Lung (tissue), 11 donors: ENCODE measurements at regions not wholly inside any gene's neighbourhood (a gene's known extent, or its start where the extent isn't known, plus 50 kb on each side); places are given as distances from the start of the nearest gene placed in this dataset.

Experiments
- ATAC-seq: fragments of 200-7000 bp; cut with Tn5 transposase; one replicate; pipeline ENCODE4 v1.9.1; 2020; ENCODE audit warnings: moderate number of reproducible peaks; ENCODE audit not compliant: insufficient read depth, low FRiP score
- DNase-seq, 3 donors: peaks; one replicate each; pipeline ENCODE4 v3.0.0-alpha.2; 2013 to 2017
- H3K27ac ChIP-seq, 2 donors: one replicate each; pipeline ENCODE4 v1.5.1; 2013; ENCODE audit warnings: mild to moderate bottlenecking in 2 of 2, moderate library complexity in 2 of 2, control low read depth in 1 of 2, inconsistent platforms in 1 of 2, low read depth in 1 of 2, low read length in 1 of 2
- H3K27me3 ChIP-seq, 3 donors: one replicate each; pipeline ENCODE4 v1.5.1; 2013; ENCODE audit warnings: low read length in 2 of 3; ENCODE audit not compliant: control insufficient read depth in 3 of 3, insufficient read depth in 3 of 3
- H3K36me3 ChIP-seq, 4 donors: one replicate each; pipeline ENCODE4 v1.5.1; 2013; ENCODE audit warnings: low read length in 4 of 4, mild to moderate bottlenecking in 1 of 4, moderate library complexity in 1 of 4; ENCODE audit not compliant: control insufficient read depth in 4 of 4, insufficient read depth in 4 of 4
- H3K4me1 ChIP-seq, 5 donors: one replicate each; pipeline ENCODE4 v1.5.1; 2013; ENCODE audit warnings: low read length in 5 of 5, mild to moderate bottlenecking in 2 of 5, moderate library complexity in 1 of 5; ENCODE audit not compliant: control insufficient read depth in 5 of 5, insufficient read depth in 5 of 5
- H3K4me3 ChIP-seq: one replicate; pipeline ENCODE4 v1.5.1; 2013; ENCODE audit warnings: mild to moderate bottlenecking, control low read depth, moderate library complexity
- H3K9ac ChIP-seq, 2 donors: one replicate each; pipeline ENCODE4 v1.5.1; 2013; ENCODE audit warnings: low read length in 2 of 2, control low read depth in 1 of 2; ENCODE audit not compliant: insufficient read depth in 1 of 2
- H3K9me3 ChIP-seq, 4 donors: one replicate each; pipeline ENCODE4 v1.5.1; 2013; ENCODE audit warnings: low read length in 3 of 4, mild to moderate bottlenecking in 1 of 4, moderate library complexity in 1 of 4; ENCODE audit not compliant: control insufficient read depth in 4 of 4, insufficient read depth in 3 of 4
- CTCF ChIP-seq: IDR thresholded peaks from 2 replicates; pipeline ENCODE4 v1.5.1; 2012; ENCODE audit warnings: mild to moderate bottlenecking; ENCODE audit errors: control extremely low read depth, extremely low read depth
- WGBS, 2 donors: extraction: QIAGEN DNeasy Blood & Tissue Kit; methylation state at CpG; one replicate each; pipeline ENCODE4 v1.1.7; 2013; 5-methylcytosine and 5-hydroxymethylcytosine counted together
- donor health status: control.
- donor health status: control.
- donor health status: Bipolar disorder and iron deficiency.
- donor health status: healthy.
- donor health status: DM: yes; HTN: yes; CAD: no.

DNA sequence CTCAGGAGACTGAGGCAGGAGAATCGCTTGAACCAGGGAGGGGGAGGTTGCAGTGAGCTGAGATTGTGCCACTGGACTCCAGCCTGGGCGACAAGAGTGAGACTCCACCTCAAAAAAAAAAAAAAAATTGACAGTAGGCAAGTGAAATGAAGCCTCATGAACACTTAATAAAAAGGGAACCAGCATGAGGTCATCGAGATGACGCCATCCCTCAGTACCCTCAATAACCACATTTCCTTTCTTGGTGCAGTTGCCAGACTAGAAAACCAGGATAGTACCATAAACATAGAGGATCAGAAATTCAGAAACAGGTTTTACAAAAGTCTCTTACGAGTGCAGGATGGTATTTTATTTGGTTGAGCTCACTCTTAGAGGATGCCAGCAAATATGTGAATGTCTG, 584.1 kb downstream of the MAFB start:
- H3K9ac ChIP-seq: no peak overlapping the region
- peaks cover 0 to 6% (median 0%) of the 10 kb centered on the region in 5 donors for H3K4me1 ChIP-seq
- H3K36me3 ChIP-seq: no peaks in the 10 kb centered on the region
- H3K9me3 ChIP-seq: peaks cover 0 to 1% (median 0%) of the 10 kb centered on the region in 4 donors
- DNase-seq: no peak
- no peak for TF ChIP-seq CTCF
- no peak for ATAC-seq
- no peaks in the 10 kb centered on the region for H3K27me3 ChIP-seq
- 74 to 82% methylated on average over 5 of the region's 5 CpGs for WGBS, 2 donors
- H3K27ac ChIP-seq: no peak overlapping the region
- no peak overlapping the region for H3K4me3 ChIP-seq

GRCh38 chr20:40103420-40103819, 585.6 kb downstream of the MAFB start:
- WGBS, 2 donors: 89 to 92% methylated on average over 3 of the region's 3 CpGs
- Histone ChIP-seq H3K9me3 (peaks cover 0 to 1% (median 0%) of the 10 kb centered on the region in 4 donors), H3K9ac (no peak overlapping the region), H3K4me1 (no peaks in the 10 kb centered on the region), H3K4me3 (no peak overlapping the region), H3K27ac (no peak overlapping the region), H3K27me3 (no peaks in the 10 kb centered on the region), H3K36me3 (no peaks in the 10 kb centered on the region)
- DNase-seq (no peak), ATAC-seq (no peak)
- TF ChIP-seq CTCF: no peak

DNA sequence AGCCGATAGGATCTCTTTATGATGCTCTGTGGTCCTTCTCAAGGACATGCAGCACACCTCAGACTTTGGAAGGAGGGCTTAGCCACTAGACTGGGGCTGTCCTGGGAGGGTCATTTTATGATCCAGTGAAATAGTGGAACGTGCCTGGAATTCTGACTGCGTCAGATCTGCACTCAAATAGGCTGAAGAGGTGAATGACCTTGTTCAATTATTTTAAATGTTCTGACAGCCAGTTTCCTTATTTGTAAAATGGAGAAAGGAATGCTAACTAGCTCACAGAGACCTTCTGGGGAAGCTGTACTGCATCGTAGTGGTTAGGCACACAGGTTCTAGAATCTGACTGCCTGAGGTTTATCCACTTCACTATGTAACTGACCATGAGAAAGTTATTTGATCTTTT, 587.5 kb downstream of the MAFB start:
- ATAC-seq (no peak), DNase-seq (no peak)
- H3K4me1 ChIP-seq: no peaks in the 10 kb centered on the region
- no peak overlapping the region for H3K9ac ChIP-seq
- no peak overlapping the region for H3K27ac ChIP-seq
- no peak overlapping the region for H3K4me3 ChIP-seq
- 56 to 78% methylated on average over 4 of the region's 4 CpGs for WGBS, 2 donors
- peaks cover 0 to 1% (median 0%) of the 10 kb centered on the region in 4 donors for H3K9me3 ChIP-seq
- no peaks in the 10 kb centered on the region for H3K36me3 ChIP-seq
- H3K27me3 ChIP-seq: no peaks in the 10 kb centered on the region
- TF ChIP-seq CTCF: no peak

DNA sequence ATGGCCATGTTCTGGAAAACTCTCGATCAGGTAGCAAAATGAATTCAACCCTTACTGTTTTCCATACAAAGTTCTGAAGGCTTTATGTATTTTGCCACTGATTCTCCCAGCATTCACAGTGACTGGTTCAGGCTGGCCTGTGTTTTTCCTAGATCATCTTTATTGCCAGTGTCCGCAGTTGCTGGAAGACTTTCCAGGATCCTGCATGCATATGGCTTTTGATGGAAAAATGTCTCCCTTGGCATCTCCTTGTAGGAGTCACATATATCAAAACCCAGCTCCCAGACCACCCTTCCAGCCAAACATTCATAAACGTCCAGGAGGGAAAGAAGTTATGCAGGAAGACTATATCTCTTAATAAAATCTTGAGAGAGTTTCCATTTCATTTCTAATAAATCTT, 588.8 kb downstream of the MAFB start:
- H3K9me3 ChIP-seq: peaks cover 0 to 1% (median 0%) of the 10 kb centered on the region in 4 donors
- no peak overlapping the region for H3K4me3 ChIP-seq
- ATAC-seq (no peak), DNase-seq (no peak)
- no peaks in the 10 kb centered on the region for H3K4me1 ChIP-seq
- no peak overlapping the region for H3K9ac ChIP-seq
- no peak for TF ChIP-seq CTCF
- no peaks in the 10 kb centered on the region for H3K27me3 ChIP-seq
- H3K27ac ChIP-seq: no peak overlapping the region
- H3K36me3 ChIP-seq: no peaks in the 10 kb centered on the region
- 78 to 83% methylated on average over 3 of the region's 3 CpGs for WGBS, 2 donors
